Esophagus (tissue), 2 donors: ENCODE measurements at regions not wholly inside any gene's neighbourhood (a gene's known extent, or its start where the extent isn't known, plus 50 kb on each side); places are given as distances from the start of the nearest gene placed in this dataset.

Experiments used
- H3K27ac ChIP-seq, 2 donors: one replicate each; pipeline ENCODE4 v1.5.1; 2013; ENCODE audit warnings: low read depth in 2 of 2, mild to moderate bottlenecking in 2 of 2, inconsistent platforms in 1 of 2, low read length in 1 of 2, moderate library complexity in 1 of 2
- H3K27me3 ChIP-seq, 2 donors: one replicate each; pipeline ENCODE4 v1.6.1; 2013; ENCODE audit warnings: low read length in 2 of 2, control low read depth in 1 of 2, mild to moderate bottlenecking in 1 of 2; ENCODE audit not compliant: insufficient read depth in 2 of 2, control insufficient read depth in 1 of 2
- H3K36me3 ChIP-seq, 2 donors: one replicate each; pipeline ENCODE4 v1.6.1; 2013; ENCODE audit warnings: low read length in 1 of 2; ENCODE audit not compliant: control insufficient read depth in 2 of 2, insufficient read depth in 2 of 2
- H3K4me1 ChIP-seq, 2 donors: one replicate each; pipeline ENCODE4 v1.6.1; 2013; ENCODE audit warnings: low read length in 1 of 2; ENCODE audit not compliant: control insufficient read depth in 2 of 2, insufficient read depth in 2 of 2
- H3K4me3 ChIP-seq, 2 donors: one replicate each; pipeline ENCODE4 v1.5.1; 2013; ENCODE audit warnings: low read length in 2 of 2, mild to moderate bottlenecking in 2 of 2, low read depth in 1 of 2, moderate library complexity in 1 of 2
- H3K9me3 ChIP-seq, 2 donors: one replicate each; pipeline ENCODE4 v1.6.1; 2013; ENCODE audit warnings: mild to moderate bottlenecking in 2 of 2, low read depth in 1 of 2, low read length in 1 of 2, moderate library complexity in 1 of 2; ENCODE audit not compliant: control insufficient read depth in 2 of 2, insufficient read depth in 1 of 2
- WGBS, 2 donors: extraction: QIAGEN DNeasy Blood & Tissue Kit; methylation state at CpG; one replicate each; pipeline ENCODE4 v1.1.7; 2013; 5-methylcytosine and 5-hydroxymethylcytosine counted together
- donor health status: healthy with polysubstance abuse.
- donor health status: Bipolar disorder and iron deficiency.

DNA sequence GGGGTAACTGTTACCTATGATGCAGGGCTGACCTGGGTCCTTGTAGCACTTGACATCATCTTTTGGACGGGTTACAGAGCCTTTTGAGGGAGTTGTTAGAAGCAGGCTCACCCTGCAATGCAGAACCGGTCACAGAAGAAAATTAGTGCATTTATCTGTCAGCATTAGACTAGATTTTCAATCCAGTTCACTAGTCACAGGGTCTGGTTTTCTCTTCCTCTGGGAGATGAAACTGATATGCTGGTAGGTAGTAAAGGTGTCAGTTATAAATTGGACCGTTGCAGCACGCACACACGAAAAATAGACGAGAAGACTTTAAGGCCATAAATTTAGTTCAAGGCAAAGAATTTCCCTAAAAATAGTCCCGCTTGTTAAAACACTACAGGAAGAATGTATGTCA is 532.3 kb upstream of the ATP11B start:
- Histone ChIP-seq H3K36me3 (no peaks in the 10 kb centered on the region), H3K27me3 (no peaks in the 10 kb centered on the region), H3K4me3 (no peak overlapping the region), H3K27ac (no peak overlapping the region), H3K4me1 (no peaks in the 10 kb centered on the region), H3K9me3 (no peaks in the 10 kb centered on the region)
- WGBS, 2 donors, result 72 to 74% methylated on average over 7 of the region's 7 CpGs

DNA sequence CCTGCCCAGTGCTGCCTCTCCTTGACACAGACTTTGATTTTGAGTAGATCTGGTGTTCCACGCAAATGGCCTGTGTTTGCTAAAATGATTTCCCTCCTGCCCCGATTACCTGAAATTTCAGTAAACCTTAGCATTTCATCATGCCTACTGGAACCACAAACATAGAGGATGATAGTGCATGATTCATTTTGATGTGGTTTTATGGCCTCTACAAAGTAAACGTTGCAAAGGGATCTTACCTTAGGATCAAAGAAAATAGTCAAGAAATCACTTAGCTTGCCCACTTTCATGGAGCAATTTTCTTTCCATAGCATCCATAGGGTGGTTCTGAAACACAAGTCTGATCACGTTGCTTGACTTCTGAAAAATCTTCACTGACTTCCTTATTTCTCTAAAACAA is 524.6 kb upstream of the ATP11B start:
- H3K4me3 ChIP-seq, result no peak overlapping the region
- no peak overlapping the region for H3K27ac ChIP-seq
- H3K9me3 ChIP-seq, result no peaks in the 10 kb centered on the region
- H3K36me3 ChIP-seq, result no peaks in the 10 kb centered on the region
- WGBS, 2 donors, result 47 to 58% methylated on average over 4 of the region's 4 CpGs
- no peaks in the 10 kb centered on the region for H3K4me1 ChIP-seq
- H3K27me3 ChIP-seq, result no peaks in the 10 kb centered on the region

DNA sequence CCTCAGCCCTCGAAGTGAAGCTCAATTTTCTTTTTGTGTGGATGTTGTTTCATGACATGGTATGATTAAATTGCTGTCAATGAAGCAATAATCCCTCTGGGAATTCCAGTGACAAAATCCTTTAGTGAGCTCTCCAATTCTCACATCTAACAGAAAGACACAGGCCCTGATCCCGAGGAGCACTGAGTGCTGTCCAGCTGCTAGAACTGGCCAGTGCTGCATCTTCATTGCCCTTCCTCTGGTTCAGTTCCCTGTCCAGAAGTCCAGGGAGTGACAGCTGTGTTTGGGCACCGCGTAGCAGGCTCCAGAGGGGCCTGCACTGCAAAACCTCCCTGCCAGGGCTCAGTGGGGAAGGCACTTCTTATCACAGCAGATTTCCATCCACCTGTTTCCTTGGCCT is 516.8 kb upstream of the ATP11B start:
- WGBS, 2 donors, result 43 to 62% methylated on average over 4 of the region's 4 CpGs
- H3K36me3 ChIP-seq, result no peaks in the 10 kb centered on the region
- H3K4me3 ChIP-seq, result no peak overlapping the region

DNA sequence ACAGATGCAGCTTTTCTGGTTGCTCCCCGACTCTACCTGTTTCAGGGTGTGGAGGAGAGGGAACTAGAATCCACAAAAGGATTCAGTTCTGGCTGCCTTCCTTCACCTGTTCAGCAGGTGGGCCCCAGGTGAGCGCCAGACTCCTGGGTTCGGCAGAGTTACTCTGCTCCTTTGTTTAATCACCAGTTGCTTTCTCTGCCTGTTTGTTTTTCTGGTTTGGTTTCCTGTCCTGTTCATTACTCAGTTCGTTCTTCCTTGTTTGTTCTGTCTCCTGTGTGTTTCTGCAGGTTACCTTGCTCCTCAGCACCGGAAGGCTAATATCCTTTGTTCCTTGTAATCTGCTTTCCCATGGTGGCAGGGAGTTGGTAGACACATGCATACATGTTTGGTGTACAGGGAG is 508.5 kb upstream of the ATP11B start:
- 24 to 34% methylated on average over 5 of the region's 5 CpGs for WGBS, 2 donors
- Histone ChIP-seq H3K36me3 (no peaks in the 10 kb centered on the region), H3K27me3 (no peaks in the 10 kb centered on the region), H3K27ac (peak overlapping the region; percentile 2 to 68), H3K9me3 (no peaks in the 10 kb centered on the region), H3K4me3 (no peak overlapping the region), H3K4me1 (no peaks in the 10 kb centered on the region)

More for the DNA sequence above, 516.8 kb upstream of the ATP11B start:
- Histone ChIP-seq H3K27ac (no peak overlapping the region), H3K9me3 (no peaks in the 10 kb centered on the region), H3K4me1 (no peaks in the 10 kb centered on the region), H3K27me3 (no peaks in the 10 kb centered on the region)

DNA sequence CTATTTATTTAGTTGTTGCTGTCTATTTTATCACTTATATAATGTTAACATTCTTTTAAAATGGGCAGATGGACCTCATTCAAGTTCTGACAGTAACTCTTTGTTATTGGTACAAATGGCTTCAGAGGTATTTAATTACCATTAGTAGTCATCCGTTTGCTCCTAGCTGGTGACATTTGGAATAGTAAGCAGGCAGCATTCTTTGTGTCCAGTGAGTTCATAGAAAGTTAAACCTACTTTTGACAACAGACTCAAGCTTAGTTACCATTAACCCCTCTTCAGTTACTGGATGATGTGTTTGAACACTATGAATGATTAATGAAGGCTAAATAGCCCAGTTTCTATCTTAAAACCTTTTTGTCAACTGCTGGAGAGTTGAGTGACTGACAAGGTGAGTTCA is 500.7 kb upstream of the ATP11B start:
- Histone ChIP-seq H3K4me3 (no peak overlapping the region), H3K36me3 (no peaks in the 10 kb centered on the region), H3K27me3 (no peaks in the 10 kb centered on the region), H3K4me1 (no peaks in the 10 kb centered on the region), H3K27ac (no peak overlapping the region), H3K9me3 (no peaks in the 10 kb centered on the region)
- WGBS, 2 donors, result 41 to 49% methylated on average over 1 of the region's 1 CpG

DNA sequence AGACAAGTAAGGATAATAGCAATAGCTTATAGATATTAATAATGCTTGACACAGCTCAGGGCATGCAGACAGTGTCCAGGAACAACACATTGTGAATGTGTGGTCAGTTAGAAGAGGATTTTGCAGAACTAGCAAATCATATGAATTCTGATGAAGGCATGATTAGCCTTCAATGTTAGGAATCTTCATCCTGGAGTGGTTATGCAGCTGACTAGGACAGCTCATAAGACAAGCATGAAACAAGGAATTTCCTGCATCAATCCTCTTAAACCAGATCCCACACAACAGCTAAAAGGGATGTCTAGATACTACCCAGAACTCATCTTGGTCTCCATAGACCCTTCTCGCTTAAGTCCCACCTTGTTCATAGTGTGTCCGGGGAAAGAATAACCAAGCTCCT is 499.0 kb upstream of the ATP11B start:
- H3K4me1 ChIP-seq, result no peaks in the 10 kb centered on the region
- H3K36me3 ChIP-seq, result no peaks in the 10 kb centered on the region
- no peaks in the 10 kb centered on the region for H3K9me3 ChIP-seq
- 96 to 98% methylated on average over 2 of the region's 2 CpGs for WGBS, 2 donors
- H3K27ac ChIP-seq, result no peak overlapping the region
- H3K27me3 ChIP-seq, result no peaks in the 10 kb centered on the region
- H3K4me3 ChIP-seq, result no peak overlapping the region

DNA sequence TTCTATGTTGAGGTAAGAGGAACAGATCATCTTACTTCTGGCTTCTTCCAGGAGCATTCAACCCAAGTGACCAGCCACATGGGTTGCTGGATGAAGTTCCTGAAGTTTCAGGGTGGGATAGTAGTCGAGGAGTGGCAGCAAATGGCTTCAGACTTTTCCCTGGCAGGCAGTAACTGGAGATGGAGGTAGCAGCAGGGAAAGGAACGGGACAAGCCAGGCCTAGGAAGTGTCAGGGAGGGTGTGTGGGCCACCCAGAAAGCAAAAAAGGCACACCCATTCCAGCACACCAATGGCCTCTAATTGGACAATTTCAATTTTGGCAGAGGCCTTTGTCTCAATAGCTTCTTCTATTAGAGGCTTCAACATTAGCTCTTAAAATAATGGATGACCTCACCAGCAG is 498.6 kb upstream of the ATP11B start:
- WGBS, 2 donors, result 51 to 63% methylated on average over 2 of the region's 2 CpGs
- H3K36me3 ChIP-seq, result no peaks in the 10 kb centered on the region

DNA sequence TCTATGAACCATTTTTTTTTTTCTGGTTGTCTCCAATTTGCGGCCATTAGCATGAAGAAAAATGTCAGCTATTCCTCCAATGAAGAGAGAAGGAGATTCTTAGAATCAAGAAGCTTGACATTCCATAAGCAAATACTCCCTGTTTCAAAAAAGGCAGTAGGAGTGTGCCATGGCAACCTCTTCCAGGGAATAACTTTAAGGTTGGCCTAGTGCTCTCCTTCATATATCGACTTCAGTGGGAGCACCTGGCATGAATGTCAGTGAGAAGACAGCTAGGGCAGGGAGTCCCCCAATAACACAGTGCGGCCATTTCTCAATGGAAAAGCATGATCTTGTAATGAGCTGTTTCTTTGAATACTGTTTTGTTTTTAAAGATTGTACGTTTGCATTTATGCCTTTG is 493.0 kb upstream of the ATP11B start:
- Histone ChIP-seq H3K4me3 (no peak overlapping the region), H3K9me3 (no peaks in the 10 kb centered on the region), H3K27me3 (no peaks in the 10 kb centered on the region), H3K4me1 (no peaks in the 10 kb centered on the region), H3K27ac (no peak overlapping the region), H3K36me3 (no peaks in the 10 kb centered on the region)
- WGBS, 2 donors, result 84 to 88% methylated on average over 4 of the region's 4 CpGs

More for the DNA sequence above, 498.6 kb upstream of the ATP11B start:
- H3K27me3 ChIP-seq, result no peaks in the 10 kb centered on the region
- H3K4me1 ChIP-seq, result no peaks in the 10 kb centered on the region
- no peak overlapping the region for H3K27ac ChIP-seq
- H3K4me3 ChIP-seq, result no peak overlapping the region
- H3K9me3 ChIP-seq, result no peaks in the 10 kb centered on the region

DNA sequence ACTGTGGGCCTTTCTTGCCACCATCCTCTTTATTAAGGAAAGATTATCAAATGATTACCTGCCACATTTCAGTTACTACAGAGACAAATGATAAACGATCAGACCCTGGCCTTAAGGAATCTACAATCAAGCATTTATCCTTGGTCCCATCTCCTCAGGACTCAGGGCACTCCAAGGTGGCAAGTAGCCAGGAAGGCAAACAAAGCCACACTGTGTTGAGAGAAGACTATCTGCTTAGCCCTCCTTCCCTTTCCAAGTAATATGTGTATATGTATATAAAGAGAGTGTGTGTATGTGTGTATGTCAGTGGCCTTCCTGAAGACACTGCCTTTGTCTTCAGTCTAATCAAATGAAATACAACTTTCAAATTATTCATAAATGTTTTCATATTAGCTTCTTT is 490.1 kb upstream of the ATP11B start:
- H3K27ac ChIP-seq, result no peak overlapping the region
- no peaks in the 10 kb centered on the region for H3K9me3 ChIP-seq
- H3K4me3 ChIP-seq, result no peak overlapping the region
- WGBS, 2 donors, result 55 to 72% methylated on average over 1 of the region's 1 CpG
- H3K27me3 ChIP-seq, result no peaks in the 10 kb centered on the region
- no peaks in the 10 kb centered on the region for H3K36me3 ChIP-seq
- no peaks in the 10 kb centered on the region for H3K4me1 ChIP-seq

DNA sequence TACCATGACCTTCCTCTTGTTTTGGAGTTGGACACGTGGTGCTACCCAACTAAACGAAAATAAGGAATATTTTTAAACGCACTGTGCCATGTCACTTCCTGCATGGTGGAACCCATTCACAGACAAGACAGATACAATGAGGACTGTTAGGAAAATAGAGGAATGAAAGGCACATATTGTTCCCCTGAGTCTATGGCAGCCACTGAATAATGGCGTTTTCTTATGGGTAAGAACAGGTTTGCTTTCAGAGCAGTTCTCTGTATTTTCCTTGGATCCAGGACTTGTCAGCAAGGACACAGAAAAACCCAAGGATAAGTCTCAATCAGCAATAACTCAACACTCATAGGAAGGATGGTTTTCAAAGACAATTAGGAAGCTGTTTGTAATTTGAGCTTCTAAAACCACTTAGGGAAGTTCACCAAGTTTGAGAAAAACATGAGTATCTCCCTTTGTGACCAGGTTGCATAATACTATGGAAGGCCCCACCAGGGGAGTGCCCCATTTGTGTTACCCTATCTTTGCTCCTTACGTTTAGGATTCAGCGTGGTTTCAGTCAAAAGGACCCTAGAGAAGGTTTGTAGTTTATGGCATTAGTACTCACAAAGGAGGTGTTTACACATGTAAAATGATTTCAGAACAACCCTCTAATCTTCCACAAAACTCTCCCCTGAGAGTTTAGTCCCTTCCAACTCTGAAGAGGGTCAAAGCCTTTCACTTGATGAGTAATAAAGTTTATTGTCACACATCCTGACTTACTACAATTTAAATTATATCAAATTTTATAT is 487.2 kb upstream of the ATP11B start:
- 80 to 86% methylated on average over 6 of the region's 6 CpGs for WGBS, 2 donors
- Histone ChIP-seq H3K4me3 (no peak overlapping the region), H3K4me1 (no peaks in the 10 kb centered on the region), H3K36me3 (no peaks in the 10 kb centered on the region), H3K27me3 (no peaks in the 10 kb centered on the region), H3K9me3 (no peaks in the 10 kb centered on the region), H3K27ac (no peak overlapping the region)
